Endodermal cell (in vitro differentiated cells): ENCODE measurements at regions not wholly inside any gene's neighbourhood (a gene's known extent, or its start where the extent isn't known, plus 50 kb on each side); places are given as distances from the start of the nearest gene placed in this dataset.
A peak's percentile ranks its signal among the peaks of the same experiment; 100 is the strongest.
"Not testable (repeated sequence)": the region's sequence is repeated elsewhere in the genome, so short reads cannot be mapped to it uniquely, and the experiment has no call there.

Experiments used
- DNase-seq: peaks from one replicate; pipeline ENCODE4 v3.0.0-alpha.2; 2017
- H3K27ac ChIP-seq: 2 replicates; pipeline ENCODE4 v1.5.1; 2013; ENCODE audit warnings: mild to moderate bottlenecking, low read depth, low read length, moderate library complexity
- H3K27me3 ChIP-seq: 2 replicates; pipeline ENCODE4 v1.6.1; 2013; ENCODE audit warnings: mild to moderate bottlenecking, low read length, moderate library complexity; ENCODE audit not compliant: insufficient read depth, control insufficient read depth, poor library complexity, severe bottlenecking
- H3K36me3 ChIP-seq: 2 replicates; pipeline ENCODE4 v1.7.0; 2013; ENCODE audit warnings: mild to moderate bottlenecking, low read length, moderate library complexity; ENCODE audit not compliant: control insufficient read depth, insufficient read depth
- H3K4me1 ChIP-seq: one replicate; pipeline ENCODE4 v1.7.0; 2013; ENCODE audit warnings: low read length; ENCODE audit not compliant: control insufficient read depth, insufficient read depth
- H3K4me3 ChIP-seq: 2 replicates; pipeline ENCODE4 v1.5.1; 2013; ENCODE audit warnings: mild to moderate bottlenecking, low read length, moderate library complexity
- H3K9ac ChIP-seq: 2 replicates; pipeline ENCODE4 v1.6.1; 2013; ENCODE audit warnings: mild to moderate bottlenecking, low read length, moderate library complexity; ENCODE audit not compliant: poor library complexity, severe bottlenecking; ENCODE audit errors: extremely low read depth
- H3K9me3 ChIP-seq: 2 replicates; pipeline ENCODE4 v1.6.1; 2013; ENCODE audit warnings: mild to moderate bottlenecking, low read length, moderate library complexity; ENCODE audit not compliant: control insufficient read depth
- H3K27ac Mint-ChIP-seq: 2 replicates; pipeline ENCODE4 v1.8.0; 2020; ENCODE audit warnings: mixed read lengths
- H3K27me3 Mint-ChIP-seq: 2 replicates; pipeline ENCODE4 v1.8.0; 2021; ENCODE audit warnings: mild to moderate bottlenecking, mixed read lengths; ENCODE audit not compliant: insufficient read depth
- H3K36me3 Mint-ChIP-seq: 2 replicates; pipeline ENCODE4 v1.8.0; 2020; ENCODE audit warnings: low read depth, mixed read lengths
- H3K4me1 Mint-ChIP-seq: 2 replicates; pipeline ENCODE4 v1.8.0; 2020; ENCODE audit warnings: mixed read lengths
- H3K4me3 Mint-ChIP-seq: 2 replicates; pipeline ENCODE4 v1.8.0; 2020; ENCODE audit warnings: mild to moderate bottlenecking, moderate library complexity, mixed read lengths
- H3K9me3 Mint-ChIP-seq: 2 replicates; pipeline ENCODE4 v1.8.0; 2020; ENCODE audit warnings: mild to moderate bottlenecking, mixed read lengths
- WGBS, 2 experiments: methylation state at CpG; one replicate each; pipeline versions ENCODE4 v1.1.5 to v1.1.7; 2013; ENCODE audit warnings: missing lambda C conversion rate in 2 of 2, mixed read lengths in 1 of 2; ENCODE audit not compliant: insufficient coverage in 1 of 2, insufficient read length in 1 of 2; 5-methylcytosine and 5-hydroxymethylcytosine counted together
- TF ChIP-seq, protein P1 (sequence below): fragments of 200-600 bp; sonication (generic); conservative IDR thresholded peaks from 2 replicates; pipeline ENCODE4 v1.5.0; 2021; ENCODE audit warnings: antibody characterized with exemption, mild to moderate bottlenecking

DNA sequence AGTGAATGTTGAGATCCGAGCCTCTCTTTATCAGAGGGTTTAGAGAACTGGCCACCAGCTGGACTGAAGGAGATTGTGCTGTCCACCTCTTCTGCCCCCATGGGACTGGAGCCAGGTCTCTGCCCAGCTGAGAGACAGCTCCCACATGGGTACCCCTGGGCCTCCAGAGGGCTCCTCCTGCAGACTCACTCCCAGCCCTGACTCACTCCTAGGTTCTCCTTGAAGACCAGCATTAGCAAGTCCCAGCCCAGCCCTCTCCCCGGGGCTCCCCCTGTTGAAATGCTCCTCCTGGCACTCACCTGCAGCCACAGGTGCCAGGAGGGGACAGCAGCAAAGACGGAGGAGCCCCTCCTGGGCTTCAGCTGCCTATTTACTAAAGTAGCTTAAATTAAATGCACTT lies 126.9 kb downstream of the CXCL12 start:
- no peak overlapping the region for H3K4me3 Mint-ChIP-seq
- no peak overlapping the region for H3K4me3 ChIP-seq
- no peak overlapping the region for H3K27ac ChIP-seq
- peaks cover 9% of the 10 kb centered on the region for H3K4me1 Mint-ChIP-seq
- H3K9ac ChIP-seq: no peak overlapping the region
- TF ChIP-seq, protein P1, sequence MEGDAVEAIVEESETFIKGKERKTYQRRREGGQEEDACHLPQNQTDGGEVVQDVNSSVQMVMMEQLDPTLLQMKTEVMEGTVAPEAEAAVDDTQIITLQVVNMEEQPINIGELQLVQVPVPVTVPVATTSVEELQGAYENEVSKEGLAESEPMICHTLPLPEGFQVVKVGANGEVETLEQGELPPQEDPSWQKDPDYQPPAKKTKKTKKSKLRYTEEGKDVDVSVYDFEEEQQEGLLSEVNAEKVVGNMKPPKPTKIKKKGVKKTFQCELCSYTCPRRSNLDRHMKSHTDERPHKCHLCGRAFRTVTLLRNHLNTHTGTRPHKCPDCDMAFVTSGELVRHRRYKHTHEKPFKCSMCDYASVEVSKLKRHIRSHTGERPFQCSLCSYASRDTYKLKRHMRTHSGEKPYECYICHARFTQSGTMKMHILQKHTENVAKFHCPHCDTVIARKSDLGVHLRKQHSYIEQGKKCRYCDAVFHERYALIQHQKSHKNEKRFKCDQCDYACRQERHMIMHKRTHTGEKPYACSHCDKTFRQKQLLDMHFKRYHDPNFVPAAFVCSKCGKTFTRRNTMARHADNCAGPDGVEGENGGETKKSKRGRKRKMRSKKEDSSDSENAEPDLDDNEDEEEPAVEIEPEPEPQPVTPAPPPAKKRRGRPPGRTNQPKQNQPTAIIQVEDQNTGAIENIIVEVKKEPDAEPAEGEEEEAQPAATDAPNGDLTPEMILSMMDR: peak; percentile 56
- WGBS, 2 experiments: 82 to 88% methylated on average over 1 to 3 of the region's 3 CpGs
- peaks cover 3% of the 10 kb centered on the region for H3K9me3 Mint-ChIP-seq
- no peak overlapping the region for H3K27ac Mint-ChIP-seq
- no peaks in the 10 kb centered on the region for H3K36me3 ChIP-seq
- peak; percentile 81 for DNase-seq
- no peaks in the 10 kb centered on the region for H3K27me3 ChIP-seq
- no peaks in the 10 kb centered on the region for H3K4me1 ChIP-seq
- no peaks in the 10 kb centered on the region for H3K9me3 ChIP-seq
- H3K36me3 Mint-ChIP-seq: no peaks in the 10 kb centered on the region
- peaks cover 5% of the 10 kb centered on the region for H3K27me3 Mint-ChIP-seq

DNA sequence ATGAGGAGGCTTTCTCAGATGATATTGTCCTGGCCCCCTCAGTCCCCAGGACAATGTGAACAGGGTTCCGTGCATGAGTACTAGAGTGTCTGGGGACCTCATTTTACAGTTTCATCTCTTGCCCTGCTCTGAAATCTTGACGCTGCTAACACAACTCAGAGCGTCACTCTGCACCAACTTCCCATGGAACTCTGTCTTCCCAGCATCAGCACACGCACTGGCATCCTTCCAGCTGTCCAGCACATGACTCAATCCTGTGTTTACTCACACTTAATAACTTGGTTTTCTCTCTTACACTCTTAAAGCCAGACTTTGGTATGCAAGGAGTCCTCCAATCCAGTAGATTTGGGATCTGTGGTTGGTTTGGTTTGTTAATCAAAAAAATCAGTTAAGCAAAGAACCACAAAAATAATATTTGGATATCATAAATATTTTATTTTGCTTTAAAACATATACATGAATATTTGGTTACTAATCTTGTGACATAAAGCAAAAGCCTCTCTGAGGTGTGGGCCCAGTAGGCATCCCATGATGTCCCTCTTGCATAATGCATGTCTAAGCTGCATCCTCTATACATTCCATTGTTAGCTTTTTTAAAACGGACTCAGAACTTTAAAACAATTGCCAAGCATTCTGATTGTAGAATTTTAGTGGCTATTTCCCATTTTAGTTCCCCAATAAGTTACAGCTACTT lies 131.0 kb downstream of the CXCL12 start:
- TF ChIP-seq, protein P1: no peak
- no peak overlapping the region for H3K27ac Mint-ChIP-seq

DNA sequence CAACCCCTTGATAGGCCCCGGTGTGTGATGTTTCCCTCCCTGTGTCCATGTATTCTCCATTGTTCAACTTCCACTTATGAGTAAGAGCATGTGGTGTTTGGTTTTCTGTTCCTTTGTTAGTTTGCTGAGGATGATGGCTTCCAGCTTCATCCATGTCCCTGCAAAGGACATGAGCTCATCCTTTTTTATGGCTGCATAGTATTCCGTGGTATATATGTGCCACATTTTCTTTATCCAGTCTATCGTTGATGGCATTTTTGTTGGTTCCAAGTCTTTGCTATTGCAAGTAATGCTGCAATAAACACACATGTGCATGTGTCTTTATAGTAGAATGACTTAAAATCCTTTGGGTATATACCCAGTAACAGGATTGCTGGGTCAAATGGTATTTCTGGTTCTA lies 132.3 kb downstream of the CXCL12 start:
- H3K27ac Mint-ChIP-seq, H3K36me3 ChIP-seq, H3K4me1 ChIP-seq, H3K9ac ChIP-seq, H3K36me3 Mint-ChIP-seq, DNase-seq, H3K9me3 Mint-ChIP-seq, H3K4me3 Mint-ChIP-seq, H3K4me1 Mint-ChIP-seq, H3K9me3 ChIP-seq, H3K4me3 ChIP-seq, H3K27me3 ChIP-seq, H3K27ac ChIP-seq: not testable (repeated sequence)
- peaks cover 11% of the 10 kb centered on the region for H3K27me3 Mint-ChIP-seq
- WGBS, 2 experiments: 80 to 99% methylated on average over 2 to 3 of the region's 3 CpGs

More for the DNA sequence above, 131.0 kb downstream of the CXCL12 start:
- H3K4me1 Mint-ChIP-seq: peaks cover 9% of the 10 kb centered on the region
- Histone ChIP-seq H3K4me1 (no peaks in the 10 kb centered on the region), H3K27me3 (no peaks in the 10 kb centered on the region), H3K9ac (no peak overlapping the region), H3K36me3 (no peaks in the 10 kb centered on the region), H3K9me3 (no peaks in the 10 kb centered on the region), H3K4me3 (no peak overlapping the region), H3K27ac (no peak overlapping the region)
- no peak for DNase-seq
- H3K36me3 Mint-ChIP-seq: no peaks in the 10 kb centered on the region
- no peak overlapping the region for H3K4me3 Mint-ChIP-seq
- H3K9me3 Mint-ChIP-seq: peaks cover 7% of the 10 kb centered on the region
- peaks cover 11% of the 10 kb centered on the region for H3K27me3 Mint-ChIP-seq
- 86 to 94% methylated on average over 2 to 5 of the region's 5 CpGs for WGBS, 2 experiments

DNA sequence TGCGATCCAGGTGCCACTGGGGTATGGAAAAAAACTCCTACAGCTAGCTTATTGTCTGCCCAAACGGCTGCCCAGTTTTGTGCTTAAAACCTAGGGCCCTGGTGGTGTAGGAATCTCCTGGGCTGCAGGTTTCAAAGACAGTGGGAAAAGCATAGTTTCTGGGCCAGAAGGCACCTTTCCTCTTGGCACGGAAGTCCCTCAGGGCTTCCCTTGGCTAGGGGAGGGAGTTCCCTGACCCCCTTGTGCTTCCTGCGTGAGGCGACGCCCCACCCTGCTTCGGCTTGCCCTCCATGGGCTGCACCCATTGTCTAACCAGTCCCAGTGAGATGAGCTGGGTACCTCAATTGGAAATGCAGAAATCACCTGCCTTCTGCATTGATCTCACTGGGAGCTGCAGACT lies 135.0 kb downstream of the CXCL12 start:
- not testable (repeated sequence) for H3K4me3 Mint-ChIP-seq, H3K9ac ChIP-seq, H3K9me3 ChIP-seq, H3K36me3 ChIP-seq, H3K36me3 Mint-ChIP-seq, DNase-seq, H3K4me1 ChIP-seq, H3K27ac ChIP-seq, H3K27me3 ChIP-seq, H3K4me3 ChIP-seq, H3K27ac Mint-ChIP-seq
- 93 to 100% methylated on average over 5 to 7 of the region's 7 CpGs for WGBS, 2 experiments
- Mint-ChIP-seq H3K27me3 (peaks cover 11% of the 10 kb centered on the region), H3K9me3 (peaks cover 25% of the 10 kb centered on the region), H3K4me1 (peaks cover 13% of the 10 kb centered on the region)
